LNCAP (cell line): ENCODE measurements at regions not wholly inside any gene's neighbourhood (a gene's known extent, or its start where the extent isn't known, plus 50 kb on each side); places are given as distances from the start of the nearest gene placed in this dataset.

Source experiments
- CTCF ChIP-seq: fragments of 450-650 bp; IDR thresholded peaks from 2 replicates; pipeline ENCODE4 v1.5.1; 2017; ENCODE audit warnings: mild to moderate bottlenecking

GRCh38 chr10:2427412-2427811, 639.9 kb upstream of the PFKP start:
- TF ChIP-seq CTCF = no peak

- no peak for TF ChIP-seq CTCF
Measured at GRCh38 chr10:2425320-2425719, 642.0 kb upstream of the PFKP start.

- no peak for TF ChIP-seq CTCF
Measured at GRCh38 chr10:2414562-2414961, 652.8 kb upstream of the PFKP start.

GRCh38 chr10:2414039-2414438, 653.3 kb upstream of the PFKP start:
- TF ChIP-seq CTCF = no peak

- TF ChIP-seq CTCF = no peak
Measured at GRCh38 chr10:2410049-2410448, 657.3 kb upstream of the PFKP start.

GRCh38 chr10:2401459-2401858, 664.1 kb upstream of the ADARB2 start:
- TF ChIP-seq CTCF = no peak

GRCh38 chr10:2399482-2399881, 662.2 kb upstream of the ADARB2 start:
- no peak for TF ChIP-seq CTCF

GRCh38 chr10:2392145-2392812, 655.0 kb upstream of the ADARB2 start:
- no peak for TF ChIP-seq CTCF
